ENCODE measurements at regions not wholly inside any gene's neighbourhood (a gene's known extent, or its start where the extent isn't known, plus 50 kb on each side); places are given as distances from the start of the nearest gene placed in this dataset.

GRCh38 chr6:191487-192312 is 100.6 kb upstream of the DUSP22 start:
- no peak for TF ChIP-seq CTCF (IDR thresholded peaks at IDR 0.05)
- TF ChIP-seq EZH2 (IDR thresholded peaks at IDR 0.05; ENCODE audit: borderline replicate concordance, insufficient read depth, low read depth, low read length, poor library complexity, severe bottlenecking), result no peak

Measured in B cell (primary cell).